GM12875 (cell line): ENCODE measurements at regions not wholly inside any gene's neighbourhood (a gene's known extent, or its start where the extent isn't known, plus 50 kb on each side); places are given as distances from the start of the nearest gene placed in this dataset.

Experiments
- H3K4me3 ChIP-seq: one replicate; pipeline ENCODE4 v1.5.1; 2011; ENCODE audit warnings: low read depth, low read length, control low read depth
- CTCF ChIP-seq: IDR thresholded peaks from 2 replicates; pipeline ENCODE4 v1.5.1; 2011; ENCODE audit warnings: low read depth, mild to moderate bottlenecking, control low read depth, inconsistent platforms, low read length, moderate library complexity, borderline replicate concordance; ENCODE audit not compliant: insufficient read depth

- TF ChIP-seq CTCF, result no peak
- H3K4me3 ChIP-seq, result no peak overlapping the region
Observed at GRCh38 chr20:48354903-48355302, 472.9 kb downstream of the PREX1 start.

- TF ChIP-seq CTCF, result no peak
- no peak overlapping the region for H3K4me3 ChIP-seq
Observed at GRCh38 chr20:48354320-48354876, 473.4 kb downstream of the PREX1 start.

GRCh38 chr20:48352628-48353027 is 475.2 kb downstream of the PREX1 start:
- H3K4me3 ChIP-seq, result no peak overlapping the region
- no peak for TF ChIP-seq CTCF

GRCh38 chr20:48352042-48352441 is 475.8 kb downstream of the PREX1 start:
- H3K4me3 ChIP-seq, result no peak overlapping the region
- no peak for TF ChIP-seq CTCF

- TF ChIP-seq CTCF, result peak; percentile 72
- no peak overlapping the region for H3K4me3 ChIP-seq
Observed at GRCh38 chr20:48350313-48350988, 477.3 kb downstream of the PREX1 start.

GRCh38 chr20:48349656-48350055 is 478.1 kb downstream of the PREX1 start:
- H3K4me3 ChIP-seq, result no peak overlapping the region
- TF ChIP-seq CTCF, result no peak

GRCh38 chr20:48348022-48348421 is 479.8 kb downstream of the PREX1 start:
- no peak for TF ChIP-seq CTCF
- no peak overlapping the region for H3K4me3 ChIP-seq
